ENCODE measurements at regions not wholly inside any gene's neighbourhood (a gene's known extent, or its start where the extent isn't known, plus 50 kb on each side); places are given as distances from the start of the nearest gene placed in this dataset.

DNA sequence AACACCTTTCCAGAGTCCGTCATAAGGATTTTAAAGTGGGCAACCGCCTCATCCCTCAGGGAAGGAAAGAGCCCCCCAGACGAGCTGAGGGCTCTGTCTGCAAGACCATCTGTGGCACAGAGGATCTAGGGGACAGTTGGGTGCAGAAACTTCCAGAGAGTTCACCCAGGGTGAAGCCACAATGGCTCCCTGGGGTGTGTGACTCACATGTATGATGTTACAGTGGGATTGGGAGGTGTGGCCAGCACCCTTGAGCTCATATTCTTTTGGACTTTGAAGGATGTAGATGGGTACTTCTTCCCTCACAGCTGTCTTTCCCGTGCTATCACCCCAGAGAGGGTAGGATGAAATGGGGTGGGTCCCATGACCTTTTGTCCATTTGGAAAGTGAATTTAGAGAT is 95.5 kb downstream of the NCR2 start:
- DNase-seq (ENCODE audit: low spot score), result no peak
- H3K27me3 ChIP-seq (replicated peaks; ENCODE audit: insufficient read depth), result no peaks in the 10 kb centered on the region
- TF ChIP-seq, protein P1, sequence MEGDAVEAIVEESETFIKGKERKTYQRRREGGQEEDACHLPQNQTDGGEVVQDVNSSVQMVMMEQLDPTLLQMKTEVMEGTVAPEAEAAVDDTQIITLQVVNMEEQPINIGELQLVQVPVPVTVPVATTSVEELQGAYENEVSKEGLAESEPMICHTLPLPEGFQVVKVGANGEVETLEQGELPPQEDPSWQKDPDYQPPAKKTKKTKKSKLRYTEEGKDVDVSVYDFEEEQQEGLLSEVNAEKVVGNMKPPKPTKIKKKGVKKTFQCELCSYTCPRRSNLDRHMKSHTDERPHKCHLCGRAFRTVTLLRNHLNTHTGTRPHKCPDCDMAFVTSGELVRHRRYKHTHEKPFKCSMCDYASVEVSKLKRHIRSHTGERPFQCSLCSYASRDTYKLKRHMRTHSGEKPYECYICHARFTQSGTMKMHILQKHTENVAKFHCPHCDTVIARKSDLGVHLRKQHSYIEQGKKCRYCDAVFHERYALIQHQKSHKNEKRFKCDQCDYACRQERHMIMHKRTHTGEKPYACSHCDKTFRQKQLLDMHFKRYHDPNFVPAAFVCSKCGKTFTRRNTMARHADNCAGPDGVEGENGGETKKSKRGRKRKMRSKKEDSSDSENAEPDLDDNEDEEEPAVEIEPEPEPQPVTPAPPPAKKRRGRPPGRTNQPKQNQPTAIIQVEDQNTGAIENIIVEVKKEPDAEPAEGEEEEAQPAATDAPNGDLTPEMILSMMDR (IDR thresholded peaks at IDR 0.05), result no peak
- peak; percentile 5 for TF ChIP-seq POLR2AphosphoS5 (IDR thresholded peaks at IDR 0.05)
- H3K36me3 ChIP-seq, result no peaks in the 10 kb centered on the region
- intact Hi-C loops (cut with DNase I), result no loop called here
- peaks cover 8% of the 10 kb centered on the region for H3K4me1 ChIP-seq (replicated peaks)
- WGBS, result 78% methylated on average over 4 of the region's 4 CpGs
- no peaks in the 10 kb centered on the region for H3K9me3 ChIP-seq
- no peak overlapping the region for H3K4me3 ChIP-seq
- H3K27ac ChIP-seq, result no peak overlapping the region

DNA sequence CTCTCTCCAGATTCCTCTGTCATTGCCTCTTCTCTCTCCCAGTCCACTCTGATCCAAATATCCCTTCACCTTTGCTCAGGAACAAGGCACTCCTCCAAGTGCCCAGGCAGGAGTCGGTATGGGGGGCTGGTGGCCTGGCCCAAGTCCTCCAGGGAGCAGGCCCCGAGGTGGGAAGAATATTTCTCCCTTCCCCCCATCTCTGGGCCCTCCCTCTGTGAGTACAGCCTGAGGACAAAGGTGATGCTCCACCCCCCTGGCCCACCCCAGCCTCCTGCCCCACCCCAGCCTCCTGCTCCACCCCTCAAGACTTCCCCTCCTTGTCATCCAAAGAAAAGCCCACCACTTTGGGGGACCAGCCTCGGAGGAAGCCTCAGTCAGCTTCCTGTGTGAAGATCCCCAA is 96.9 kb downstream of the NCR2 start:
- 55% methylated on average over 3 of the region's 3 CpGs for WGBS
- TF ChIP-seq, protein P1 (IDR thresholded peaks at IDR 0.05), result no peak
- TF ChIP-seq POLR2AphosphoS5 (IDR thresholded peaks at IDR 0.05) (no peak), POLR2A (IDR thresholded peaks at IDR 0.05) (no peak)
- no peaks in the 10 kb centered on the region for H3K27me3 ChIP-seq (replicated peaks; ENCODE audit: insufficient read depth)
- peaks cover 6% of the 10 kb centered on the region for H3K4me1 ChIP-seq (replicated peaks)
- intact Hi-C loops (cut with DNase I), result no loop called here
- no peaks in the 10 kb centered on the region for H3K9me3 ChIP-seq
- H3K36me3 ChIP-seq, result no peaks in the 10 kb centered on the region
- H3K4me3 ChIP-seq, result no peak overlapping the region
- no peak for DNase-seq (ENCODE audit: low spot score)
- no peak overlapping the region for H3K27ac ChIP-seq

DNA sequence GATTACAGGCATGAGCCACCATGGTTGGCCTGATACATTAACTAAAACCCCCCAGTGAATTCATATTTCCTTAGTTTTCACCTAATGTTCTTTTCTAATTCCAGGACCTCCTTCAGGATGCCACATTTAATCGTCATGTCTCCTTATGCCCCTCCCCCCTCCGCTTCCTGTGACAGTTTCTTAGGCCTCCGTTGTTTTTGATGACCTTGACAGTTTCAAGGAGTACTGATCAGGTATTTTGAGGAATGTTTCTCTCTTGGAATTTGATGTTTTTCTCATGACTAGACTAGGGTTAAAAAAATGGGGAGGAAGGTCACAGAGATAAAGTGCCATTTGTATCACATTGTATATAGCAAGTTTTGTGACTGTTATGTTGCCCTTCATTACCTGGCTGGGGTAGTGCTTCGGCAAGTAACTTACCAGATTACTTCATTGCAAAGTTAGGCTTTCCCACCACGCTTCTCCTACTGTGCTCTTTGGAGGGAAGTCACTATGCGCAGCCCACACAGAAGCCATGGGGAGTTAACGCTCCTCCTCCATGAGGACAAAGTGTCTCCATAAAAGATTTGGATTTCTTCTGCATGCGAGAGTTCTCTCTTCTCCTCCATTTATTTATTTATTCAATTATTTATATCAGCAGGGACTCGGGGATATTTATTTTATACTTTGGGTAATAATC is 99.5 kb downstream of the NCR2 start:
- intact Hi-C loops (cut with DNase I), result no loop called here
- DNase-seq (ENCODE audit: low spot score), result no peak
- 52% methylated on average over 9 of the region's 9 CpGs for WGBS

DNA sequence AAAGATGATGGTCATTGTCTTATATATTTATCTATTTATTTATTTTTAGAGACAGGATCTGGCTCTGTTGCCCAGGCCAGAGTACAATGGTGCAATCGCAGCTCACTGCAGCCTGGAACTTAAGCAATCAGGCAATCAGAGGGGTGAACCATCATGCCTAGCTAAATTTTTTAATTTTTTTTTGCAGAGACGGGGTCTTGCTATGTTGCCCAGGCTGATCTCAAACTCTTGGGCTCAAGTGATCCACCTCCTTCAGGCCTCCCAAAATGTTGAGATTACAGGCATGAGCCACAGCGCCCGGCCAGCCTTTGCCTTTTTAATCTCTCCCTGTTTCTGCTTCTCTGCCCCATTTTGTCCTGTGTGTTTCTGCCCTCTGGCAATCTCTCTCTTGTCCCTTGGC is 102.2 kb downstream of the NCR2 start:
- Histone ChIP-seq H3K36me3 (no peaks in the 10 kb centered on the region), H3K4me1 (replicated peaks) (no peaks in the 10 kb centered on the region), H3K9me3 (no peaks in the 10 kb centered on the region), H3K27me3 (replicated peaks; ENCODE audit: insufficient read depth) (no peaks in the 10 kb centered on the region), H3K27ac (no peak overlapping the region), H3K4me3 (no peak overlapping the region)
- 88% methylated on average over 4 of the region's 4 CpGs for WGBS
- TF ChIP-seq, protein P1 (IDR thresholded peaks at IDR 0.05), result no peak
- TF ChIP-seq POLR2A (IDR thresholded peaks at IDR 0.05), result no peak
- TF ChIP-seq POLR2AphosphoS5 (IDR thresholded peaks at IDR 0.05), result no peak
- intact Hi-C loops (cut with DNase I), result no loop called here
- DNase-seq (ENCODE audit: low spot score), result no peak

More for the DNA sequence above, 99.5 kb downstream of the NCR2 start:
- H3K27ac ChIP-seq, result no peak overlapping the region
- peak; percentile 32 for TF ChIP-seq POLR2AphosphoS5 (IDR thresholded peaks at IDR 0.05)
- TF ChIP-seq POLR2A (IDR thresholded peaks at IDR 0.05), result no peak
- no peaks in the 10 kb centered on the region for H3K9me3 ChIP-seq
- H3K4me1 ChIP-seq (replicated peaks), result no peaks in the 10 kb centered on the region
- H3K36me3 ChIP-seq, result no peaks in the 10 kb centered on the region
- no peaks in the 10 kb centered on the region for H3K27me3 ChIP-seq (replicated peaks; ENCODE audit: insufficient read depth)
- no peak overlapping the region for H3K4me3 ChIP-seq

DNA sequence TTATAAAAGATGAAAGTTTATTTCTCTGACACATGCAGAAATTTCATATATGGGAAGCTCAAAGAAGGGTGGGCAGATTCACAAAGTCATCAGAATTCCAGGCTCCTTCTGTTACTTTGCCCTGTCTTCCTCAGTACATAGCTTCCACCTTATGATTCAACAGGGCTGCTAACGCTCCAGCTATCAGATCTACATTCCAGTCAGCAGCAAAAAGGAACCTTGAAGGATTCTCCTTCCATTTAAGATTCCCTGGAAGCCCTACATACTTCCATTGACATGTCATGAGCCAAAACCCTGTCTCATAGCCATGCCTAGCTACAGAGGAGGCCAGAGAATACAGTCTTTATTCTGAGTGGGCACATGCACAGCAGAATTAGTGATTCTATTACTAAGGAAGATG is 103.3 kb downstream of the NCR2 start:
- no peak for TF ChIP-seq POLR2AphosphoS5 (IDR thresholded peaks at IDR 0.05)
- TF ChIP-seq, protein P1 (IDR thresholded peaks at IDR 0.05), result no peak
- no peak for TF ChIP-seq POLR2A (IDR thresholded peaks at IDR 0.05)
- Histone ChIP-seq H3K27ac (no peak overlapping the region), H3K4me1 (replicated peaks) (peaks cover 4% of the 10 kb centered on the region), H3K36me3 (no peaks in the 10 kb centered on the region), H3K9me3 (no peaks in the 10 kb centered on the region), H3K4me3 (no peak overlapping the region), H3K27me3 (replicated peaks; ENCODE audit: insufficient read depth) (no peaks in the 10 kb centered on the region)
- 96% methylated on average over 1 of the region's 1 CpG for WGBS
- DNase-seq (ENCODE audit: low spot score), result no peak
- intact Hi-C loops (cut with DNase I), result no loop called here
